ENCODE measurements at regions not wholly inside any gene's neighbourhood (a gene's known extent, or its start where the extent isn't known, plus 50 kb on each side); places are given as distances from the start of the nearest gene placed in this dataset.

GRCh38 chr10:78437407-78437768, 403.7 kb downstream of the RPS24 start:
- Histone ChIP-seq H3K9me3 (no peaks in the 10 kb centered on the region), H3K4me1 (peaks cover 11 to 44% (median 32%) of the 10 kb centered on the region in 9 donors), H3K4me3 (no peak overlapping the region), H3K36me3 (no peaks in the 10 kb centered on the region), H3K27ac (no peak overlapping the region), H3K27me3 (no peaks in the 10 kb centered on the region)
- TF ChIP-seq CTCF (IDR thresholded peaks at IDR 0.05) = no peak
- ATAC-seq (no peak), DNase-seq (no peak)
- 79 to 81% methylated on average over 5 of the region's 5 CpGs for WGBS, 2 donors
- intact Hi-C loops (cut with DNase I) = loop anchor here in 1 of 10 donors (10.0 kb wide), 1 partner anchor 627 kb away; the partner anchor contains the start of gene ZMIZ1

GRCh38 chr10:78437998-78438906, 404.6 kb downstream of the RPS24 start:
- no peak for DNase-seq
- peaks cover 11 to 39% (median 25%) of the 10 kb centered on the region in 9 donors for H3K4me1 ChIP-seq
- ATAC-seq = peak in 4 of 8 donors; percentile 7 to 46 (median 19)
- intact Hi-C loops (cut with DNase I) = loop anchor here in 1 of 10 donors (10.0 kb wide), 1 partner anchor 627 kb away; the partner anchor contains the start of gene ZMIZ1
- no peaks in the 10 kb centered on the region for H3K9me3 ChIP-seq
- H3K27ac ChIP-seq = no peak overlapping the region
- H3K36me3 ChIP-seq = no peaks in the 10 kb centered on the region
- no peaks in the 10 kb centered on the region for H3K27me3 ChIP-seq
- no peak overlapping the region for H3K4me3 ChIP-seq
- TF ChIP-seq CTCF (IDR thresholded peaks at IDR 0.05) = peak in 4 of 9 donors; percentile 9 to 34 (median 26)
- 50 to 51% methylated on average over 9 of the region's 9 CpGs for WGBS, 2 donors

- Histone ChIP-seq H3K27ac (no peak overlapping the region), H3K4me1 (peaks cover 7 to 30% (median 16%) of the 10 kb centered on the region in 9 donors), H3K27me3 (no peaks in the 10 kb centered on the region), H3K9me3 (no peaks in the 10 kb centered on the region), H3K4me3 (no peak overlapping the region), H3K36me3 (no peaks in the 10 kb centered on the region)
- 81 to 82% methylated on average over 12 of the region's 12 CpGs for WGBS, 2 donors
- TF ChIP-seq CTCF (IDR thresholded peaks at IDR 0.05) = no peak
- intact Hi-C loops (cut with DNase I) = loop anchor here in 1 of 10 donors (10.0 kb wide), 1 partner anchor 626 kb away; the partner anchor contains the start of gene ZMIZ1
- DNase-seq = no peak
- ATAC-seq = no peak
These were observed 405.5 kb downstream of the RPS24 start for GRCh38 chr10:78438907-78439809.

GRCh38 chr10:78441010-78441409, 407.3 kb downstream of the RPS24 start:
- Histone ChIP-seq H3K9me3 (no peaks in the 10 kb centered on the region), H3K27ac (no peak overlapping the region), H3K4me1 (peaks cover 5 to 16% (median 11%) of the 10 kb centered on the region in 9 donors), H3K36me3 (no peaks in the 10 kb centered on the region), H3K27me3 (no peaks in the 10 kb centered on the region), H3K4me3 (no peak overlapping the region)
- intact Hi-C loops (cut with DNase I) = no loop called here
- ATAC-seq (no peak), DNase-seq (no peak)
- TF ChIP-seq CTCF (IDR thresholded peaks at IDR 0.05) = no peak
- 97 to 98% methylated on average over 4 of the region's 4 CpGs for WGBS, 2 donors
